ENCODE measurements at regions not wholly inside any gene's neighbourhood (a gene's known extent, or its start where the extent isn't known, plus 50 kb on each side); places are given as distances from the start of the nearest gene placed in this dataset.

- no peak for DNase-seq
Measured at GRCh38 chr16:6560306-6561100, 772.1 kb upstream of the RBFOX1 start.

GRCh38 chr16:6558661-6559060 is 774.0 kb upstream of the RBFOX1 start:
- no peak for DNase-seq

- DNase-seq = no peak
Measured at GRCh38 chr16:6558126-6558525, 774.5 kb upstream of the RBFOX1 start.

GRCh38 chr16:6557353-6558023 is 775.2 kb upstream of the RBFOX1 start:
- DNase-seq = no peak

DNA sequence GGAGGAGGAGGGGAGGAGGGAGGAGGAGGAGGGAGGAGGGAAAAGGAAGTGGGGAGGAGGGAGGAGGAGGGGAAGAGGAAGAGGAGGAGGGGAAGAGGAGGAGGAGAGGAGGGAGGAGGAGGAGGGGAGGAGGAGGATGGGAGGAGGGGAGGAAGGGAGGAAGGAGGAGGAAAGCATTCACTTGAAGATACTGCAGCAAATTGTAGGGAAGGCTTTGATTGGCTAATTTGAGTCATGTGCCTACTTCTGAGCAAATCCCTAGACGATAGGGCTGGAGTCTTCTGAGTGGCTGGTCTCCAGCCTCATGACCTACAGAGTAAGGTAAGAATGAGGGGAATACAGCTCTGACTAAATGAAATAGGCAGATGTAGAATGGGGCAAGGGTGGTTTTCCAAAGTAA is 783.2 kb upstream of the RBFOX1 start:
- no peak for DNase-seq

DNA sequence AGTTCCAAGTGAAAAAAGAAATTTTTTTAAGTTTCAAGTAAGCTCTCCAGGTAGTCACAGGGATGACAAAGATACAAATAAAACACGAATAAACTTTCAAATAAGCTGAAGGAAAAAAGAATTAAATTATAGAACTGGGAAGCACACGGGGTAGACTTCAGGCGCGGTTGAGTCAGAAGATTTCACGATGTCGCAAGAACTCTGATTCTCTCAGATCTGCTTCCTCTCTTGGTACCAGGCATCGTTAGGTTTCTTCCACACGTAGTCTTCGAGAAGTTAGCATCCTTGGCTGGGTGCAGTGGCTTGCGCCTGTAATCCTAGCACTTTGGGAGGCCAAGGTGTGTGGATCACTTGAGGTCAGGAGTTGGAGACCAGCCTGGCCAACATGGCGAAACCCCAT is 784.1 kb upstream of the RBFOX1 start:
- no peak for DNase-seq

DNA sequence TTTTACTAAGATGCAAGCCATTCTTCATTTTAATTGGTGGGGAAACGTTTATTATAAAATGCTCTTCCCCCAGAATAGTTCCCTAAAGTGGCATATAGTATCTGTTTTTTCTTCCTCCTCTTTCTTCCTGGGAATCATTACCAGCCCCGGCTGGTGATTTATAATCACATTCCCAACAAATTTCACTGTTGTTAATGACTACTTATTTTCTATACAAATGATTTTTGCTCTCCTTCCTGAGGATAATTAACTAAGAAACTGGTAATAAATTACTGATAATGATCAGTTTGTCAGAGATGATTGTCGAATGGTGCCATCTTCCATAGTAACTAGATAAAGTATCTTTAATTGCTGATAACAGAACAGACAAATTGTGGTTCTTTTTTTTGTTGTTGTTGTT is 785.5 kb upstream of the RBFOX1 start:
- DNase-seq = no peak

- DNase-seq = no peak
Measured at GRCh38 chr16:6545329-6545728, 787.3 kb upstream of the RBFOX1 start.

DNA sequence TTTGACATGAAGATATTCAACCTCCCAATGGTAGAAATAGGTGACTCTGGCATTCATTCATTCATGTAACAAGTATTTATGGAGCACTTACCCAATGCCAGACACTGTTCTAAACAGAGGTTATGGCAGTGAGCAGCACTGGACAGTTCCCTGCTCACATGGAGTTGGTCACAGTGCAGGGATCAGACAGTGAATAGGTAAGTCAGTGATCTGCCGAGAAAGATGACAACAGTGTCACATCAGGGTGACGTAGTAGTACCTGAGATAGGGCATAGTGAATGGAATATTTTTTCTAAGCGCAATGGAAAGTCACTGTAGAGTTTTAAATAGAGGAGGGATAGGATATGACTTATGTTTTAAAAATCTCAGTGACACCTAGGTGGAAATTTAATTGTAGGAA is 791.4 kb upstream of the RBFOX1 start:
- DNase-seq = no peak

DNA sequence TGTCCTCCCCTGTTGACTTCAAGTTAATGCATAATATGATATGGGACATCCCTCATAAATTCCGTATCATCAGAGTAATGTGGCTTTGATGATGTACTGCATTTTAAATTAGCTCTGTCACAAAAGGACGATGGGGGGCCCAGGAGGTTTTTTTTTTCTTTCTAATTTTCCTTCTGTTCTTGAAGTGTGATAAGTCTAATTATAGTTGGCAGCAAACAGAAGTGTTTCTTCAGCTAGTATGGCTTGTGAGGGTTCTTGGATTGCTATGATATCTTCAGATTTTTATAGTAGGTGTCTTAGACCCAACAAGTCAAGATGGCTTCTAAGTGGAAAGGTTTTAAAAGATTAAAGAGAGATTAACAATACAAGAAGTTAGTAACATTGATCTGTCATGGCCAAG is 796.2 kb upstream of the RBFOX1 start:
- no peak for DNase-seq

- no peak for DNase-seq
Measured at GRCh38 chr16:6531067-6531466, 801.6 kb upstream of the RBFOX1 start.

DNA sequence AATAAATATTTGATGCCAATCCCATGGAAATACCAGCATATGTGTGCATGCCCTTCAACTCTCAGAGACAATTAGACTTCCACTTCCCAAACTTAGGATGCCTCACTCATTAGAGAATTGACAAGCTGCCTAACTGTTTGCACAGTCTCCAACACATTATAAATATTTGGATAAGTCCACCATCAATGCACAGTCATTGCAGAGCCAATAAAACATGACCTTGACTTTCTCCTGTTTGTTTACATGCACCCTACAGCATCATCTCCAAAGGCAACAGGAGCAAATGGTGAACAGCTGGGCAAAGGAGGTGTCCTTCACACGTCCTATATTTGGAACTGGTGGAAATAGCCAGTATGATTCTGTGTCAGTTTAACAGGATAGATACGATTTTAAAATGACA is 804.4 kb upstream of the RBFOX1 start:
- DNase-seq = no peak

DNA sequence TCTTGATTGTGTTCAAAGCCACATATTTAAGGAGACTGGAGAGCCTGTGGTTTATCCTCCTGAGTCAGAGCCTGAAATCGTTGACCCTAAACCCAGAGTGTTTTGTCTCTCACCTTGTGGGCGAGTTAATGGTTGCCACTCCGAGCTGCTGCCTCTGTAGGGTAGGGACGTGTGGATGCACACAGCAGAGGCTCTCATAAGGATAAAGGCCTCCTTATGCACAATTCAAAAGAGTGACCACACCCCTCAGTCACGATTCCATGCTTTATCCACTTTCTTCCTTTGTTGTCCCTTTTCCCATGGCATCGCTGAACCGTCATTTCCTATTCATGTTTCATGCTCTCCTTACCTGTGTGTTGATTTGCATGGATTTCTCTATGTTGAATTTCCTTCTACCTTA is 805.0 kb upstream of the RBFOX1 start:
- DNase-seq = no peak

- no peak for DNase-seq
Measured at GRCh38 chr16:6524501-6524900, 808.1 kb upstream of the RBFOX1 start.

GRCh38 chr16:6517020-6517720 is 815.5 kb upstream of the RBFOX1 start:
- DNase-seq = no peak

DNA sequence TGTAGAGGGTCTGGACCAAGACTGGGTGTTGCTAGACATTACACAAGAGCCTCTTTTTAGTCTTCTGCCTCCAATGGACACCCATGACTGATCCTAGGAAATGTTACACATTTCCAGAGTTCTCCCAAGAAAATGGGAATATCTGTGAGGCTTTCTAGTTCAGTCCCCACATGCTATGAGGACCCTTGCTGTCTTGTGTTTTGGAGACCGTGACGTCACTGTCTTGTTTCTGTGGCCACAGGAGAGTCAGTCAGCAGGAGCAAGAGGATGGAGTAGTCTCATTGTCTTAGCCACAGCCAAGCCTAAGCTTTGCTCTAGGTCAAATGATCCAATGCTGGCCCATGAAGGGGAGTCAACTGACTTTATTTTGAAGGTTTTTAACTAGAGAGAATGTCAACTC is 820.1 kb upstream of the RBFOX1 start:
- DNase-seq = no peak

DNA sequence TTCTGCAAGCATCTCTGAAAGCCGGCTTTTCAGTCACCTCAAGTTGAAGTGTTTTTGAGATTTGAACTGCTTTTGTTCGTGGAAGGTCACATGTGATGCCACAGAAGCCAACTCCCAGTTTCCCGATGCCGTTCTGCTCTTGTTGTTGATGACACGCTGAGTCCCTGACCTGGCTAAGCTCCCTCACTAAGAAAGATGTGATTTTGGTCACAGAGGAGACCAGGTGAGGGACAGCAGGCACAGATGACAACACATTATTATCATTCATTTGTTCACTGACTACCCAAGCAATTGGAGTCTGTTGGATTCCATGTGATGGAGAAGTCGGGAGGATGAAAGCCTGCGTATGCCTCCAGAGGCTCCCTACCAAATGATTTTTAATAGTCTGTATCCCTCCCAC is 822.4 kb upstream of the RBFOX1 start:
- DNase-seq = no peak

DNA sequence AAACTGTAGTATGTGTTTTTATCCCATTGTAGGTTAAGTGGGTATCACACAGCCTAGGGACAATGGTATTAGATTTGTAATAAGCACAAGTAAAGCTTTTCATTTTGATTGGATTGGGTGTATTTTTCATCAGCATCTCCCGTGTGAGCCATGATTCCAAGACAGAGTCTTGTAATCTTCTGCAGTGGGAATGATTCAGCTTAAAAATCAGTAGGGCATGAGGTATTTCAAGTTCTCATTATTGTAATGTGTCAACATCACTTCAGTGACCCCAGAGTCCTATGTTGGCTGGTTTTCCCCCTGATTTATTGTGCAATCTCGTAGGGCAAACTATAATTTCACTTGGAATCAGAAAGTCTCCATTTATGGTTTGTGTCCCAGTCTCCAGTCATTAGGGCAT is 833.2 kb upstream of the RBFOX1 start:
- no peak for DNase-seq

- no peak for DNase-seq
Measured at GRCh38 chr16:6498858-6499257, 833.8 kb upstream of the RBFOX1 start.

GRCh38 chr16:6496996-6497395 is 835.6 kb upstream of the RBFOX1 start:
- DNase-seq = no peak

GRCh38 chr16:6495486-6496210 is 837.0 kb upstream of the RBFOX1 start:
- DNase-seq = no peak

- no peak for DNase-seq
Measured at GRCh38 chr16:6494716-6495115, 837.9 kb upstream of the RBFOX1 start.

- DNase-seq = no peak
Measured at GRCh38 chr16:6493555-6493954, 839.1 kb upstream of the RBFOX1 start.

Measured in NCI-H1092 (cell line).